Stimulated activated CD4-positive, alpha-beta T cell treated with anti-CD3 and anti-CD28 coated beads, Interleukin-12 subunit alpha, Interleukin-12 subunit beta, amount 100 ng/mL, for 4 hours (primary cell): ENCODE measurements at regions not wholly inside any gene's neighbourhood (a gene's known extent, or its start where the extent isn't known, plus 50 kb on each side); places are given as distances from the start of the nearest gene placed in this dataset.

ENCODE experiments used
- DNase-seq: peaks from one replicate; pipeline ENCODE4 v3.0.0-alpha.2; 2020

DNA sequence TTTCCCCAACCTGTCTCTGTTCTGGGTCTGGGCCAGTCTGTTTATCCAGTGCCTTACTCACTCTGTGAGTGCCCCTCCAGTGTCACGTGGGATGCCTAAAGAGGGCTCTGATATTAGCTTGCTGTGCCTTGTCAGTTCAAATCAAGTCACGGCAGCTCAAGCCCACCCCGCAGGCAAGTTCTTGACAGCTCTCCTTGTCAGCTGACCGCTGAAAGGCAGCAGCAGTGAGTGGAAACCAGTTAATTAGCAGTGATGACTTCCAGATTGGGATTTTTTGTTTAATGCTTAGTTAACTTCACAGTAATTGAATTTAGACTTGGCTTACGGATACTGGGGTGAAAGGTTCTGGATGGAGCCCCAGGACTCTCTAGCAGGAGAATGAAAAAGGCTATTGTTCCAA, 210.1 kb downstream of the PSAT1 start:
- no peak for DNase-seq

DNA sequence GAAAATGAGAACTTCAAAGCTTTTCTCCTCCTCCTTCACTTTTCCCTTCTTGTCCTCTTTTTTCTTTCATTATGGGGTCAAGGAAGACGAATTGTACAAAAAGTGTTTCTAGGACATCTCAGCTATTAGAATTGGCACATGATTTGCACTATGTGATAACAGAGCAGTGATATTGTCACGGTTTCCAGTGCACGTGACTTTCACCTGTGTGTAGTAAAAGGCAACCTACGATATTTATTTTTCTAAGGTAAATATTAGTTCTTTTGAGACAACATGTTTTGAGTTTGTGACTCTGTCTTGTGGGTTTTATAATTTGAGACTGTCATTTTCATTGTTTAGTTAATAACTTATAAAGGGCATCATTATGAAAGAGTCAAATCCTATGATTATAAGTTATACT, 213.1 kb downstream of the PSAT1 start:
- no peak for DNase-seq

DNA sequence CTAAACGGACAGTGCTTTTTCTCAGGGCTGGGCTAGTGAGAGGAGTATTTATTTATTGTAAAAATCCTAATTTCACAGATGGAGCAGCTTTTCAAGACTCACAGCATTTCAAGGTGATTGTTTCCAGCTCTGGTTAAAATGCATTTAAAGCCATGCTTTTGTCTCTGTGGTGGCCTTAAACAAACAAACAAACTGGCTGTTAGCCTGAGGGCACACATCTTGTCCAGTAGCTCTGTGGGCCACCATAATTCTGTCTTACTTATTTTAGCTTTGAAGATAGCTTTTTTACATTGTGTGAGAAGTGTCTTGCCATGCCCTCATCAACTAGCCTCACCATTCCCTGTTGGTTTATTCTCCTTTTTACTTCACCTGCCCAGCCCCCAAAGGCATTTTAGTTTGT, 218.2 kb downstream of the PSAT1 start:
- no peak for DNase-seq

DNA sequence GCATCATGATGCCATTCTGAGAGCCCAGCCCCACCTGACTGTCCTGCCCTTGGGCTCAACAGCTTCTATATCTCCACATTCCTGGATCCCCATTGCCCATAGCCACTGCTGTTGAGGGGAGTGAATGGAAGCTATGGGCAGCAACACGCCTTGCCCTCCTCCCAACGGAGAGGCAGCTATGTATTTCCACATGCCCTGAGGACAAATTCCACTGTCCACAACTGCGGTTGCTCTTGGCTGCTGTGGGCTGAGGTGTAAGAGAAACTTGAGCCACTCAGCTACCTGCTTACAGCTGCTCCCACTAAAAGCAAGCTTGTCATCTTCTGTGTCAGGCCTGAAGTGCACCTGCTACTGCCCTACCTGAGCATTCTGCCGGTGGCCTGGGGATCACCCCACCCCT, 222.9 kb downstream of the PSAT1 start:
- DNase-seq = no peak

DNA sequence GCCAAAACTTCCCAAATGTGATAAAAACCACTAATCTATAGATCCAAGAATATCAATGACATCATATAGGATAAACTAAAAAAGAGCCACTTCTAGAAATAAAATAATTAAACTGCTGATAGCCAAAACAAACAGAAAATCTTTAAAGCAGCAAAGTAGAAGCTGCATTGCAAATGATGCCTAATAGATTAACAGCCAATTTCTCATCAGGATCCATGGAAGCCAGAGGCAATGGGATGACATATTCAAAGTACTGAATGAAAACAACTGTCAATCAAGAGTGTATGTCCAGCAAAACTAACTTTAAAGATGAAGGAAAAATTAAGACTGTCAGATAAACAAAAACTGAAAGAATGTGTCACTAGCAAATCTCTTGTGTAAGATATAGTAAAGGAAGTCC, 224.8 kb downstream of the PSAT1 start:
- no peak for DNase-seq

DNA sequence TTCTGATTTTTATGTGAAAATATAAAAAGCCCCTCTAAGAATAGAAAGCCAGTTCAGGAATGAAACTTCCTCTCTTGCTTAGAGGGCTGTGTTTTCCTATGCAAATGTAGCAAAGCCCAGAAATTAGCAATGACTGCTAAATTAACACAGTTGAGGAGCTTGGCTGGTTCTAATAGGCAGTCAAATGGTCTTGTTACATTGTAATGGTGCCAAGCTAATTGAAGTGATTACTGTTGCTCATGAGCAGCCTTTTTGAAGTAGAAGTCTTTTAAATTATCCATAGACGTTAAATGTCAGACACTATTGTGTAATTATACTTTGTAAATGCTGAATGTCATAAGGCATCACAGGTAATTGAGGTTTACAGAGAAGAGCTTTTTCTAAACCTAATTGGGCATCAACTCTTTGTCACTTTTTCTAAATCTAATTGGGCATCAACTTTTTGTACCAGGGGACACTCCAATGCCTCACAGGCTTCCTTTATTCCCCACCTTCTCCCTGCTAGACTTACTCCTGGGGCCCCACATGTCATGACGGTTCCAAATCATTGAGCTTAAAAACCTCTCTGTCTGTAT, 229.1 kb downstream of the PSAT1 start:
- DNase-seq = no peak

DNA sequence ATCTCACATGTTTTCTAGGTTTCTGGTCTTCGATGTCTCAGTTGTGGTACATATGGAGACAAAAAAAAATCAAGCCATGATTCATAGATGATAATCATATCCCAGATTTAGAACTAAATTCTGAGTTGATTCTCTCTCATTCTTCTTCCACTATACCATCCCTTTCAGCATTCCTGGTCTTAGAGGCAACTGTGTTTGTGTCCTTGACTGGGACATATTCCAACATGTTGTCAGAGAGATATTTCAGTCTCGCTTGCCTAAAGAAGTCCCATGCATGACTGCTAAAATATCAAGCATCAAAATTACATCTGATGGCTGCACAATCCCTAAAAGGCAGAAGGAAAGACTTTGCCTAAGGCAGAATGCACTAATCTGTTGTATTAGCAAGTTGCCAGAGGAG, 236.6 kb downstream of the PSAT1 start:
- DNase-seq = no peak

DNA sequence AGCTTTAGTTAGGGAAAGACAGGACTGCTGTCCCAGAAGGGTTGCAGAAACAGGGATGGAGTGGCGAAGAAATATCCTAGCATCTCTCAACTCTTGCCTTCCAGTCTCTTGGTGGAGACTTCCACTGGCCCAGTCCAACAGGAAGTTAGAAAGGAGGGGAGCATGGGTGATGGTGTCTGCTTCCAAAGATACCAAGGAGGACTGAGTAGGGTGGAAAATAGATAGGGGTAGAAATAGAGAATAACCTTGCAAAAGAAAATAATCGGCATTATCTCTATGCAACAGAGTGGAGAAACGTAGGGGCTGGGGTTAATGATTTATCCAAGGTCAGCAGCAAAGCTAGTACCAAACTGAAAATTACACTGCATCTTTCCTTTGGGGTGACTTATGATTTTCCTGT, 242.3 kb downstream of the PSAT1 start:
- DNase-seq = no peak

DNA sequence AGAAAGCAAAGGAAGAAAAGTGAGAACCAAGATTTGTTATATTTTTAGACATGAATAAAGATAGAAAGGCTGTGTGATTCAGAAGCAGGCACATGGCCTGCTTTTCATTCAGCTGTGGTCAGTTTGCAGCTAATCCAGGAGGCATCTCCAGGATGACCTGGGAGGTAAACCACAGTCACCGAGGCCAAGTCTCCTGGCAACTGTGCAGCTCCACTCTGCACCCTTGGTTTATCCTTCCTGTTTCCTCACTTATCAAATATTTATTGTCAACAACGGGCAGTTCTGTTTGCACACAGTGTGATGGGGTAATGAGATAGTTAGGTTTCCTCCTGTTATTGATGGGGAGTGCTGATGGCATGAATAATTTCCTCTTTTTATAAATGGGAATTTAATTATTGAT, 243.0 kb downstream of the PSAT1 start:
- no peak for DNase-seq

DNA sequence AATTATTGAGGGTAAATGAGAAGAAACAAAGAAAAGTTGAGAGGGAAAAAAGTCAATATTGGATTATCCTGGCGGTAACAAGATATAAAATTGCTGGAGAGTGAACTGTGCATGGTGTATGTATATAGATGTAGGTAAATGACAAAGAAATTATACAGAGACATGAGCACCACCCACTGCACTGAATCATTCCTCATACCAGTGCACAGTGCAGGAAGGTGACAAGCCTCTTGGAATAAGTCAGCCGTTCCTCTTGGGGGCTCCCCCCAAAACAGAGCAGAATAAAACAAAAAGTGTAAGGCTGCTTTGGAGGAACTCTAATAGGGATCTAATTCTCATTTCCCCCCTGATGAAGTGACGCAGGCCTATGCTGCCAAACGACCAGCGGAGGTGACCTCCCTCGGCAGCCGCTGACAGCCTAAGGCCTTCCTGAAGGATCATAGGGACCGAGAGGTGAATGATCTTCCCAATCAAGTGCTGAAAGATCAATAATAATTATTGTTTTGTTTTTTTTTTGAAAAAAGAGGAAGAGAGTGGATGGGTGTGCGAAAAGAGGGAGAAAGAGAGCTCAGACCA, 245.0 kb downstream of the PSAT1 start:
- no peak for DNase-seq

DNA sequence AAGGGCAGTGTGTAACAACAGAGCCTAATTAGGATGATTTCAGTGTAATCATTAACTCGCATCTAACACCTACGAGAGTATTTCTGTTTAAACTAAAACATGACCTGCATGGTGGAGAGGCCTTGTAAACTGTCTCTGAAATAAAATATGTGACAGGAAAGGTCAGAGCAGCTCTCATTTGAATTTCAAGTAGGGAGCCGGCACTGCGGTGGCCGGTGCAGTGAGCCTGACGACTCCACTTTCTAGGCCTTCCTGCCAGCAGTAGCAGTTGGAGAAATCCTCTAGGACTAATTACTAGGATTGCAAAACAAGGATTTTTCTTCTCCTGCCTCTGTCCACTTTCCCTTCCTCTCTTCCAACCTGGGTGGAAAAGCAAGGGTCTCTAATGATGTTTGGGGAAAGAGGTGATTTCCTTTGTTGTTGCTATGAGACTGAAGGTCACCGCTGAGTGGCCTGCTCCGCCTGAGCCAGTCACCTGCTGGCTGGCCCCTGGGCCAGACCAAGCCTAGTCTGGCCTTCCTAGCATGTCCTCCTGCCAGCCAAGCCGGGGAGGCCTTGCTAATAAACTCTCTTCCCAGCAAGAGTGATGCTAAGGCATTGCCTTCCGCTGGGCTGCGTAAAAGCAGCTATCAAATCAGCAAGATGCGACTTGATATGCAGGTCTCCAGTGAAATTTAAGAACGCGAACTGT, 245.7 kb downstream of the PSAT1 start:
- no peak for DNase-seq

DNA sequence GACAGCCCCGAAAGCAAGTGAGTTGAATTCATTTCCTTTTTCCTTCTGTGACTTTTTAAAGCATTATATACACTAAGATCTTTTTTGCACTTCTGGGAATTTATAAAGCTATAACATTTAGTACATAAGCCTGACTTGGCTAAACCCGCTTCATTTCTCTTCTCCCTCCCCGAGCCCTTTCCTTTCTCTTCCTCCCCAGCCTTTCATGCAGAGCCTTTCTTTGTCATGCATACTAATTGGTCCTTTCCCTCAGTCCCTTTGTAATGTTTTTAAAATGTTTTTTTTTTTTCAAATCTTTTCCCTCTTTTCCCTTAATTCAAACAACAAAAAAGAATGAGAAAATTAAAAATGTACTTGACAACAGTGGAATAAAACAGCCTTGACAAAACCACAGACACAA, 246.4 kb downstream of the PSAT1 start:
- DNase-seq = no peak

DNA sequence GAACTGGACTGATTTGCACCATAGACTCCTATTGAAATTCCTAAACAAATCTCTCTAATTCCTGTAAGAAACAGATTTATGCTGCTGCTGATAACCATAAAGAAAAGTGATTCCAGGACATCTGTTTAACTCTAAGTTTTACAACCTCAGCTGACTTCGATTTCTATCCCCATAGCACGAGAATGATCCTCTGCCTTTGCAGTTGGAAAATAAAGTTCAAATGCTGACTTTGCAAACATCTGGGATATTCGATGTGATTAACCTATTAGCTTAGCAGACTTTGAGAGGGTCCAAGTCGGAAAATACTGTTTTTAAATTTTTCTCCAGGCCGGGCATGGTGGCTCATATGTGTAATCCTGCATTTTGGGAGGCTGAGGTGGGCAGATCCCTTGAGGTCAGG, 247.3 kb downstream of the PSAT1 start:
- DNase-seq = no peak

DNA sequence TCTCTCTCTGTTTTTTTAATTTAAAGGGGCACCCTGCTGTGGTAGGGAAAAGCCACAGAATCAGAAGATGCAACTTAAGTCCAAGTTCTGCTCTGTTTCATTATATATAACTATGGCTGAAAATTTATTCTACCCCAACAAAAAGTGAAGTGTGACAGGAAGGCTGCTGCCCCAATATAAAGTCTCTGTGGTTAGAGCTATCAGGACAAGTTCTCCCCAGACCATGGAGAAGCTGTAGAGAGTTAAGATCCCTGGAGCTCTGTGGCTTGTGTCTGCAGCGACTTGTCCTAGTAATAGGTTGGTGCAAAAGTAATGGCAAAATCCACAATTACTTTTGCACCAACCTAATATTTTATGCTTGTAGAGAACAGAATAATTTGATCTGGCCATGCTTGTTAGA, 250.9 kb downstream of the PSAT1 start:
- DNase-seq = no peak

DNA sequence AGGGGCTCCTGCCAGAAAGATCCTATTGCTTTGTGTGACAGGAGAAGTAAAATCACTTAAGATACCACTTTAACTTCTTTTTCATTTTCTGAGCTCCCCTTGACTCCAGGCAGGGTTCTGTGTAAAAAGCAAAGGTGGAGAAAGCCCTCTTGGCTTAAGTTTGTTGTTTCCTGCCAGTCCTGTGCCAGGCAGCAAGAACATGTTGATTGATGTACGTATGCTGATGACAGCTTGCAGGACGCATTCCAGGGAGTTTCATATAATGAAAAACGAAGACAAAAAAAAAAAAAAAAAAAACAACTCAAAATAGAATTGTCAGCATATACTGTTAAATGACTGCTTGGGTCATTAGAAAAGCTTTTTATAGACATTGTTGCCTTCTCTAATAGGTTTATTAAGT, 251.7 kb downstream of the PSAT1 start:
- DNase-seq = no peak

DNA sequence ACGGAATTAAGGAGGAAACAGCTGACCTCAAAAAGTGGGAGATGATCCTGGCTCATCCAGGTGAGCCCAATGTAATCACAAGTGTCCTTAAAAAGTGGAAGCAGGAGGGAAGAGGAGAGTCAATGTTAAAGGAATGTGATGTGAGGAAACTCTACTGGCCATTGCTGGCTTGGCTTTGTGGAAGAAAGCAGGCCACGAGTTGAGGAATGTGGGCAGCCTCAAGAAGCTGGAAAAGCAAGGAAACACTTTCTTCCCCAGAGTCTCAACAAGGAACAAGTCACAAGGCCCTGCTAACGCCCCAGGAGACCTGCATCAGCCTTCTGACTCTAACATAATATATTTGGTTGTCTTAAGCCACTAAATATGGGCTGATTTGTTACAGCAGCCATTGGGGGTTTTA, 252.8 kb downstream of the PSAT1 start:
- DNase-seq = no peak

DNA sequence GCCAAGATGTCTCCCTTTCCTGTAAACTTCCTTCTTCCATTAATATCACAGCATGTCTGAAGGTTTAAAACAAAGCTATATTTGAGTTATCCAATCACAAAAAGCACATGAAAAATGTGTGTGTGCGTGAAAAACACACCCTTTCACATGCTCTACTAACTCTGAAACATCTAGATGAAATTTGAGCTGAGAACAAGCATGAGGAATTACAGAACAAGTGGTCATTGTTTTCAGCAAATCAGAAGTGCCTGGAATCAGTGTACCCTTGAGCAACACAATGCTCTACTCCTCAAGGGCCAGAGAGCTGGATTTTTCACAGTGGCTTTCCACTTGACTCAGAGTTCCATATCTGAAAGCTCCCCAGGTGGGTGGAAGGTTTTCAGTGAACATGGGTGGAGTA, 255.9 kb downstream of the PSAT1 start:
- DNase-seq = no peak

DNA sequence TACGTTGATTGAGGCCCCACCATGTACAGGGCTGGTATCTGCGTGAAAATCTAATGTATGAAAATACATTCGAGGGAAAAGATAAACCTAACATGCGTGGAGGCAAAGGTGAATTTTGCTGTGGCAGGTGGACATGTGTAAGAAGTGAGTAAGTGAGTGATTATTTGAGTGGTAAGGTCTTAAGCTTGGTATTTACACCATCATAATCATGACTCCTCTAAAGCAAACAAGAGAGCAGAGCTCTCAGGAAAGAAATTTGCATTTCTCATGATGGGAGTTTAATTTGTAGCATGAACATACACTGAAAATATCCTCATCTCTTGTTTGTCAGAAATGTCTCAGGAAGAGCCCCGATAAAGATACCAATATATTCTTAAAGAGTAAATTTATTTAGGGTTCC, 260.6 kb downstream of the PSAT1 start:
- DNase-seq = no peak

DNA sequence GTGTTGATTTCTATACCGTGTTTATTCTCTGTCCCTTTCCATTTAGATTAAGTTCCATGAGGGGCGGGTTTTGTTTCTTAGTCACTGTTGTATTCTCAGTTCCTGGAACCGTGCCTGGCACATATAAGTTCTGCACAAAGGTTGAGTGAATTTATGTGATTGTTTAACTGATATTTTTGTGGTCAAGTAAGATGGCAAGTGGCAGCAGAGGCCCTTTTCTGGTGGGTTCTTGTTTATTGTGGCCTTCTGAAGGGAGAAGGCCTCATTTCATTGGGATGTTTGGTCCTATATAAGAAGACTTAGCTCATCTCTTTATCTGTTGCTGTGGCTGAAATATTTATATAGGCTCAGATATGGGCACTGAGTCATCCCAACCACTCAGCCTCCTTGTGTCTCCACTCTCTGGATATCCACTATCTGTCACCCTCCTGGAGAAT, 262.5 kb downstream of the PSAT1 start:
- no peak for DNase-seq

DNA sequence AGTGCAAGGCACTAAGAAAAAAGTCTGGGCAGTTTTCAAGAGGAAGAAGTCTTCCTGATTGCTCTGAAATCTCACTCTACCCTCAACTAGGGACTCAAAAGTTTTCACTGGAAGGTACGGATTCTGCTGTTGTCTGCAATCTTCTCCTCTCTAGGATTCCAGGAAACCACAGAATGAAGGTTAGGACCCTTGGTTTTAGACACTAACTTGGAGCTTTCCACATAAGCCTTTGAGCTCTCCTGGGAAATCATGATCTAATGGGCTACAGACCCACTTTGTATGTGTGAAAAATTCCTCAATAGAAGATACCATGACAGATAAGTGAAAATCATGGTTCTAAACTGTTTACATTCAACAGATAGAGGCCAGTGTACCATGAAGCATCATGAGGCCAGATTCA, 265.1 kb downstream of the PSAT1 start:
- no peak for DNase-seq

DNA sequence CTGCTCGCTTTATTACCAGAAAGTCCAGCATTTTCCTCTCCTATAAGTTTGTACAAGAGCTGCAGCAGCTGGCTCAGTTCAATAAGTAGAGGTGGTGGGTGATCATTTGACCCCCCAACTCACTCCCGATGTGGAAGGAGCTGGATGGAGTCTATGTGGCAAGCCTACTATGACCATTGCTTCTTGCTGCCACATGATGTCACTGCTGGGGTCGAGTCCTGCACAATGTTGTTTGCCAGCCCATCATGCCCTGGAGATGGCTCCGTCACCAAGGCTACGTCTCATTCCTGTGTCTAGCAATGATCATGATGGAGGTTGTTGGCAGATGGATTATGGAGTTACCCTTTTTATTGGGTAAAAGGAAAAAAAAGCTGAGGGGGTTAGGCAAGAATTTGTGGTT, 266.3 kb downstream of the PSAT1 start:
- no peak for DNase-seq

DNA sequence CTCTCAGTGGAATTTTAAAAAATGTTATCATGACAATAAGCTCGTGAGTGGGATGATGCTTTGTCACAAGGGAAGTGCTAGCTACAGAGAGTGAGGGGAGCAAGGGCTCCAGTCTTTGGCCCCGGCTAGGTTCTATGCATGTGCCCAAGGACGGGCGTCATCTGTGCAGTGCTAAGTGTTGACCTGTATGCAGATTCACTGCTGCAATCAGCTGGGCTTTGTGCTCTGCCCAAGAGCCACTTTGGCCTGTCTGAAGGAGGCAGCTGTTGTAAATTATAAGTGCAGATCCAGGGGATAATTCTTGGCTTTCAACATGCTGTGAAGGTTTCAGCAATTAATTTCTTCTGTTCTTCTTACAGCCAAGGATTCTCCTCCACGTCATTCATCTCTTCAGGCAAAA, 268.6 kb downstream of the PSAT1 start:
- no peak for DNase-seq

DNA sequence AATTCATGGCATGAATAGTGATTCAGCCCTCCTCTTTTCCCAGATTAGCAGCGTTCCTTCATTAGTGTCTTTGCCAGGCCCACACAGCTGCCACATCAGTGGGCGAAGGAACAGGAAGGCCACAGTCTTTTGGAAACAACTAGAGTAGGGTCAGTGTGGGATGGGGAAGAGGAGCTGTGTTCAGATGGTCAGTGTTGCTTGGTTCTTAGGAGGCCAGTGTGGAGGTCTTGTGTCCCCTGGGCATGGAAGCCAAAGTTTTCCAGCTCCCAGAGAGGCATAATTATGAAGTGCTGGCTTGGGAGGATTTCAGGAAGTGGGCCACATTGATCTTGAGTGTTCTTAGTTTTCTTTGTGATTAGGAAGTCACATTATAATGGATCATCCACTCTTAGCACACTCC, 269.6 kb downstream of the PSAT1 start:
- no peak for DNase-seq

DNA sequence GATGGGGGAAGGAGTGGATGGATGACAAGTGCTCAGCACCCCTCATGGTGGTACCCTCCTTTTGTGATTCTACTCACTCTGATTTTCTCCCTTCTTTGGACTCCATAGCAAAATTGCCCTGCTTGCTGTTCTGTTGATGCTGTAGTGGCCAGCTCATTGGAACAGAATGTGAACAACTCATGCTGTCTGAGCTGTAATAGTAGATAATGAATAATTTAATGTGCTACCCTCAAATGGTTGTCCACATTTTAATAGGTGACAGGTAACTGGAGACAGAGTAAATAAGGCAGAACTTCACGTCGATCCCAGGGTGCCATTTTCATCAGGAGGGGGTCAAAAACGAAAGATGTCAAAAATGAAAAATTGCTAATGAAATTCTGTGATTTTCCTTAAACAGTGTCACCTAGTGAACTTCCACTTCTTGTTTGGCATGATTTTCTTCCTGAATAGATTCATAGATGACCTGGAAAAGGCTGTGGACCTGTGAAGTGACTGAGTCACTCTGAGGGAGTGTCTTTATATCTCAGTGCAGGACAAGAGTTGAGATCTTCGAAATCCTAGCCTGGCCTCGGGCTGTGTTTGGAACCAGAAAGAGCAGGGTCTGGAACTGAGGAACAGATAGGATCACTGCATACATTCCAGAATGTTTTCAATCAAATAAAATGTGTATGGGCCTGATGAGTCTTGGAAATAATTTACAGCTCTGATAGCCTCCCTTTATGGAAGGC, 270.2 kb downstream of the PSAT1 start:
- DNase-seq = no peak
